ENCODE measurements at regions not wholly inside any gene's neighbourhood (a gene's known extent, or its start where the extent isn't known, plus 50 kb on each side); places are given as distances from the start of the nearest gene placed in this dataset.

DNA sequence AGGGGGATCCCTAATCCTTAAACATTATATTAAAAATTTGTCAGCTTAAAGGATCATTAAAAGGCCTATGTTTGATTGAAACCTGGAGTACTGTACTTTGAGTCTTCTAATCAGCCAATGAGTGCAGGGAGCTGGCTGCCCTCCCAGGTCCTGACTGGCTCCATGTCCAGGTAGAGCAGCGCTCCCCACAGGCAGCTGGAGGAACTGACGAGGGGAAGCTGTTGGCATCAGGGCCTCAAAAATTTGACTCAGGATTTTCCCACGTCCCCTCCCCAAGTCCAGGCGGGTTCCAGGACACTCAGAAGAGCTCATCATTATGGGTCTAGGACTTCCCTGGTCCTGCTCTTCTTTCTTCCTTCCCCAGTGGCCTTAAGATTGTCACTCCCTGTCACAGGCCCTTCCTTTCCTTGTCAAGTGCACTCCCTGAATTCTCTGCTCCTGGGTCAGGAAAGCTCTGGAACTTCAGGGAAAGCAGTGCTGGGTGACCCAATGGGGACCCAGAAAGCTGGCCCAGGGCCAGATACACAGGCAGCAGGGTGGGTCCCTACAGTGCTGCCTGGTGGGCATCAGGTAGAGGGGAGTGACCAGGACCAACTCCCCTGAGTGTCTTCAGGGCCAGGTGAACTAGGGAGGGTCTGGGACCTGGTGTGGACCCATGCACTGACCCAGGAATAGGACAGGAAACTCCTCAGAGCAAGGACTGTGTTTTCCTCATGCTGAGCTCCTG is 65.5 kb downstream of the GGTLC2 start:
- intact Hi-C loops (cut with micrococcal nuclease): no loop called here
- TF ChIP-seq, protein P1, sequence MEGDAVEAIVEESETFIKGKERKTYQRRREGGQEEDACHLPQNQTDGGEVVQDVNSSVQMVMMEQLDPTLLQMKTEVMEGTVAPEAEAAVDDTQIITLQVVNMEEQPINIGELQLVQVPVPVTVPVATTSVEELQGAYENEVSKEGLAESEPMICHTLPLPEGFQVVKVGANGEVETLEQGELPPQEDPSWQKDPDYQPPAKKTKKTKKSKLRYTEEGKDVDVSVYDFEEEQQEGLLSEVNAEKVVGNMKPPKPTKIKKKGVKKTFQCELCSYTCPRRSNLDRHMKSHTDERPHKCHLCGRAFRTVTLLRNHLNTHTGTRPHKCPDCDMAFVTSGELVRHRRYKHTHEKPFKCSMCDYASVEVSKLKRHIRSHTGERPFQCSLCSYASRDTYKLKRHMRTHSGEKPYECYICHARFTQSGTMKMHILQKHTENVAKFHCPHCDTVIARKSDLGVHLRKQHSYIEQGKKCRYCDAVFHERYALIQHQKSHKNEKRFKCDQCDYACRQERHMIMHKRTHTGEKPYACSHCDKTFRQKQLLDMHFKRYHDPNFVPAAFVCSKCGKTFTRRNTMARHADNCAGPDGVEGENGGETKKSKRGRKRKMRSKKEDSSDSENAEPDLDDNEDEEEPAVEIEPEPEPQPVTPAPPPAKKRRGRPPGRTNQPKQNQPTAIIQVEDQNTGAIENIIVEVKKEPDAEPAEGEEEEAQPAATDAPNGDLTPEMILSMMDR (IDR thresholded peaks at IDR 0.05; ENCODE audit: borderline replicate concordance): no peak
- no peak for DNase-seq
- no peaks in the 10 kb centered on the region for H3K4me1 ChIP-seq
- H3K27ac ChIP-seq (replicated peaks): no peak overlapping the region
- H3K27me3 ChIP-seq (ENCODE audit: low read depth): peaks cover 49% of the 10 kb centered on the region
- no peaks in the 10 kb centered on the region for H3K36me3 ChIP-seq
- no peak overlapping the region for H3K4me3 ChIP-seq
- no peaks in the 10 kb centered on the region for H3K9me3 ChIP-seq (replicated peaks)

DNA sequence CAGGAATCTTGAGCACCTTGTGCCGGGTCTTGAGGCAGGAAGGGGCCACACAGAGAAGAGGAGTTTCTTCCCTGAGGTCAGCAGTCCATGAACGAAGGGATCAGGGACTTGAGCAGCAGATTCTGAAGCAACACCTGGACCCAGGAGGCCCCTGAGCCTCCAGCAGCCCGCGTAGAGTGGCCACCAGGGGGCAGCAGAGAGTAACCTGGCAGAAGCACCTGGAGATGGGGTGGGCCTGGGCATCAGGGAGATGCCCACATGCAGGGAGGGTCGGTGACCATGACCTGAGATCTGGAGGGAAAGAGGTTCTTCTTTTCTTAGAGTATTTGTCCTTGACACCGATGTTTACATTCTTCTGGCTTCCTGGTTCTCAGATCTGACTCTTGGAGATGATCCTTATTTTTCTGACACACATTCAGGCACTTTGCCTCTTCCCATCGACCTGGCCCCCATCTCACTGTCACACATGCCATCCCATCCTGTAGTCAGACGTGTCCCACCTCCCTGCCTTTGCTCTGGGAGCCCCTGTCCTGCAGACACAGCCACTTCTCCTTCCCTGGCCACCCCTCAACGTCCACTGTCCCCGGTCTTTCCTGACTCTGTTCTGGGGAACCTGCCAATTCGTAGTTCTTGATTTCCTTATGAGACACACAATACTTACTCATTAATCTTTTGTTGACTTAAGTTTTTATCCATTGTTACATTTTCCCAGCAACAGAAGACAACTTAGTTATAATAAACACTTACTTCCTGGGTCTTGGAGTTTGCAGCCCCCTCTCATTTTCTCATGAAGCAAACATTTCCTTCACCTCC is 66.5 kb downstream of the GGTLC2 start:
- Histone ChIP-seq H3K27me3 (ENCODE audit: low read depth) (peaks cover 60% of the 10 kb centered on the region), H3K4me1 (no peaks in the 10 kb centered on the region), H3K27ac (replicated peaks) (no peak overlapping the region), H3K9me3 (replicated peaks) (no peaks in the 10 kb centered on the region), H3K4me3 (no peak overlapping the region), H3K36me3 (no peaks in the 10 kb centered on the region)
- TF ChIP-seq, protein P1 (IDR thresholded peaks at IDR 0.05; ENCODE audit: borderline replicate concordance): peak; percentile 93
- DNase-seq: peak; percentile 35
- intact Hi-C loops (cut with micrococcal nuclease): no loop called here

DNA sequence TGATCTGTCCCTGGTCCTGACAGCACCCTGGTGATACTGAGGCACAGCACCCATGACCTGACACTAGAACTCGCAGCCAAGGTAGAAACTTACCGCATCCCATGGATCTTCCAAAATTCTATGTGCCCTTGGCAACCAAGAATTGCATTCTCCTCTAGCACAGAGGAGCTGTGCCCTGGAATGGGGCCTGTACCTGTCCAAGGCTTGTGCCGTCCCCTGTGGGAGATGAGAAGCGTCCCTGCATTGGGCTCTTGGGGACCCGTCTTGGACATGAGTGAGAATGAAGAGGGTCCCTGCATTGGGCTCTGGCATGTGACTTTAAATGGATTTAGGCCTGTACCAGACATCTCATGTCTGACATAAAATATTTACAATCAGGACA is 67.1 kb downstream of the GGTLC2 start:
- no peak overlapping the region for H3K27ac ChIP-seq (replicated peaks)
- H3K9me3 ChIP-seq (replicated peaks): no peaks in the 10 kb centered on the region
- no peaks in the 10 kb centered on the region for H3K4me1 ChIP-seq
- H3K27me3 ChIP-seq (ENCODE audit: low read depth): peaks cover 62% of the 10 kb centered on the region
- H3K4me3 ChIP-seq: no peak overlapping the region
- TF ChIP-seq, protein P1 (IDR thresholded peaks at IDR 0.05; ENCODE audit: borderline replicate concordance): no peak
- intact Hi-C loops (cut with micrococcal nuclease): no loop called here
- no peaks in the 10 kb centered on the region for H3K36me3 ChIP-seq
- no peak for DNase-seq

DNA sequence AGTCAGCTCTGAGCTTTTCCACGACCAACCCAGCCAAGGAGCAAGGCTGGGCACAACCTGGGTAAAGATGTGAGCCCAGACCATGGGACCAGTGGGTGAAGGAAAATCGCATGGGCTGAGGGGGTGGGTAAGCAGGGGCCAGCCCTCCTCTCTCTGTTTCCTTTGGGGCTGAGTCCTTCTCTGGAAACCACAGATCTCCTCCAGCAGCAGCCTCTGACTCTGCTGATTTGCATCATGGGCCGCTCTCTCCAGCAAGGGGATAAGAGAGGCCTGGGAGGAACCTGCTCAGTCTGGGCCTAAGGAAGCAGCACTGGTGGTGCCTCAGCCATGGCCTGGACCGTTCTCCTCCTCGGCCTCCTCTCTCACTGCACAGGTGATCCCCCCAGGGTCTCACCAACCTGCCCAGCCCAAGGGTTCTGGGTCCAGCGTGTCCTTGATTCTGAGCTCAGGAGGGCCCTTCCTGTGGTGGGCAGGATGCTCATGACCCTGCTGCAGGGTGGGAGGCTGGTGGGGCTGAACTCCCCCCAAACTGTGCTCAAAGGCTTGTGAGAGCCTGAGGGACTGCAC is 67.8 kb downstream of the GGTLC2 start:
- Histone ChIP-seq H3K36me3 (no peaks in the 10 kb centered on the region), H3K4me1 (no peaks in the 10 kb centered on the region), H3K27me3 (ENCODE audit: low read depth) (peaks cover 65% of the 10 kb centered on the region), H3K4me3 (no peak overlapping the region), H3K9me3 (replicated peaks) (no peaks in the 10 kb centered on the region), H3K27ac (replicated peaks) (no peak overlapping the region)
- TF ChIP-seq, protein P1 (IDR thresholded peaks at IDR 0.05; ENCODE audit: borderline replicate concordance): no peak
- intact Hi-C loops (cut with micrococcal nuclease): no loop called here
- no peak for DNase-seq

DNA sequence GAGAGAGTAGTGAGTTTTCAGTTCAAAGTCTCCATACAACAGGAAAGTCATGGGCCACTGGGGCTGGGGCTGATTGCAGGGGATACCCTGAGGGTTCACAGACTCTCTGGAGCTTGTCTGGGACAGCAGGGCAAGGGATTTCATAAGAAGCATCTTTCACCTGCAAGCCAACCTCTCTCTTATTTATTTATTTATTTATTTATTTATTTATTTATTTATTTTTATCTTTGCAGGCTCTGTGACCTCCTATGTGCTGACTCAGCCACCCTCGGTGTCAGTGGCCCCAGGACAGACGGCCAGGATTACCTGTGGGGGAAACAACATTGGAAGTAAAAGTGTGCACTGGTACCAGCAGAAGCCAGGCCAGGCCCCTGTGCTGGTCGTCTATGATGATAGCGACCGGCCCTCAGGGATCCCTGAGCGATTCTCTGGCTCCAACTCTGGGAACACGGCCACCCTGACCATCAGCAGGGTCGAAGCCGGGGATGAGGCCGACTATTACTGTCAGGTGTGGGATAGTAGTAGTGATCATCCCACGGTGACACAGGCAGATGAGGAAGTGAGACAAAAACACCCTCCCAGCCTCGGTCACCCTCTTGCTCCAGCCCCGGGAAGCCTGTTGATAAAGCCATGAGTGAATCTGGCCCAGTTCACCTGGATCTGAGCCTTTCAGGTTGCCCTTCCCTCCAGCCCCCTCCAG is 68.4 kb downstream of the GGTLC2 start:
- H3K27me3 ChIP-seq (ENCODE audit: low read depth): peaks cover 71% of the 10 kb centered on the region
- intact Hi-C loops (cut with micrococcal nuclease): no loop called here
- no peaks in the 10 kb centered on the region for H3K9me3 ChIP-seq (replicated peaks)
- no peaks in the 10 kb centered on the region for H3K36me3 ChIP-seq
- TF ChIP-seq, protein P1 (IDR thresholded peaks at IDR 0.05; ENCODE audit: borderline replicate concordance): no peak
- no peak overlapping the region for H3K4me3 ChIP-seq
- H3K27ac ChIP-seq (replicated peaks): no peak overlapping the region
- DNase-seq: no peak
- H3K4me1 ChIP-seq: no peaks in the 10 kb centered on the region

Measured in left ventricle myocardium inferior (tissue), 1 donor.